B cell (primary cell): ENCODE measurements at regions not wholly inside any gene's neighbourhood (a gene's known extent, or its start where the extent isn't known, plus 50 kb on each side); places are given as distances from the start of the nearest gene placed in this dataset.

Experiments used
- EZH2 ChIP-seq: IDR thresholded peaks from 2 replicates; pipeline ENCODE4 v1.6.1; 2012; ENCODE audit warnings: borderline replicate concordance, low read depth, mild to moderate bottlenecking, moderate library complexity, low read length; ENCODE audit not compliant: insufficient read depth, poor library complexity, severe bottlenecking
- TF ChIP-seq, protein P1 (sequence below): fragments of 200-600 bp; IDR thresholded peaks from one replicate; pipeline ENCODE4 v1.8.0; 2022; ENCODE audit warnings: antibody characterized with exemption, mild to moderate bottlenecking

- TF ChIP-seq, protein P1, sequence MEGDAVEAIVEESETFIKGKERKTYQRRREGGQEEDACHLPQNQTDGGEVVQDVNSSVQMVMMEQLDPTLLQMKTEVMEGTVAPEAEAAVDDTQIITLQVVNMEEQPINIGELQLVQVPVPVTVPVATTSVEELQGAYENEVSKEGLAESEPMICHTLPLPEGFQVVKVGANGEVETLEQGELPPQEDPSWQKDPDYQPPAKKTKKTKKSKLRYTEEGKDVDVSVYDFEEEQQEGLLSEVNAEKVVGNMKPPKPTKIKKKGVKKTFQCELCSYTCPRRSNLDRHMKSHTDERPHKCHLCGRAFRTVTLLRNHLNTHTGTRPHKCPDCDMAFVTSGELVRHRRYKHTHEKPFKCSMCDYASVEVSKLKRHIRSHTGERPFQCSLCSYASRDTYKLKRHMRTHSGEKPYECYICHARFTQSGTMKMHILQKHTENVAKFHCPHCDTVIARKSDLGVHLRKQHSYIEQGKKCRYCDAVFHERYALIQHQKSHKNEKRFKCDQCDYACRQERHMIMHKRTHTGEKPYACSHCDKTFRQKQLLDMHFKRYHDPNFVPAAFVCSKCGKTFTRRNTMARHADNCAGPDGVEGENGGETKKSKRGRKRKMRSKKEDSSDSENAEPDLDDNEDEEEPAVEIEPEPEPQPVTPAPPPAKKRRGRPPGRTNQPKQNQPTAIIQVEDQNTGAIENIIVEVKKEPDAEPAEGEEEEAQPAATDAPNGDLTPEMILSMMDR = no peak
- TF ChIP-seq EZH2 = no peak
Measured at GRCh38 chr18:22355598-22355997, 62.1 kb downstream of the CTAGE1 start.
